Activated naive CD4-positive, alpha-beta T cell treated with anti-CD3 and anti-CD28 coated beads, Interleukin-2, amount 50 U/mL, for 72 hours (primary cell): ENCODE measurements at regions not wholly inside any gene's neighbourhood (a gene's known extent, or its start where the extent isn't known, plus 50 kb on each side); places are given as distances from the start of the nearest gene placed in this dataset.

Experiments
- ATAC-seq, 2 donors: fragments of 150-1000 bp; cut with Tn5 transposase; 2 replicates each; pipeline ENCODE4 v1.10.0; 2021; ENCODE audit warnings: mild to moderate bottlenecking in 2 of 2, moderate library complexity in 2 of 2
- DNase-seq, 2 donors: peaks; one replicate each; pipeline ENCODE4 v3.0.0; 2021 to 2022; ENCODE audit warnings: low spot score in 2 of 2
- H3K27ac Mint-ChIP-seq, 2 donors: one replicate each; pipeline ENCODE4 v1.8.0; 2022; ENCODE audit warnings: mild to moderate bottlenecking in 2 of 2, mixed read lengths in 2 of 2
- H3K36me3 Mint-ChIP-seq, 2 donors: one replicate each; pipeline ENCODE4 v1.8.0; 2022; ENCODE audit warnings: mixed read lengths in 2 of 2
- H3K9me3 Mint-ChIP-seq, 2 donors: one replicate each; pipeline ENCODE4 v1.8.0; 2022; ENCODE audit warnings: mixed read lengths in 2 of 2

DNA sequence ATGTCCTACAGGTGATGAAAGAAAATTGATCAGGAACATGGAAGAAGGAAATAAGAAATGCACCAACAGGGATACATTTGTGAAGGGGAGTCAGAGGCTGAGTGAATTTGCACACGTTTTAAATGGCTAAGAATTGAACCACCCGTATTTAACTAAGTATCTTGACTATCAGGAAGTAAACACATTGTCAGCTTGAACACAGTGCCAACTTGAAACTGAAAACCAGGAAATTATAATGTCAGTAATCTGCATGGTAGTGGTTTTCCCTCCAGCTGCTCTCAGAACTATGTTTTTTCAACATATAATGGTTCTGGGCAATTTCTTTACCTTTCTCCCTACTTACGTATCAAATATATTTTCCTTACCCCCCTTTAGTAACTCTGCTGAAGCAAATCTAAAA is 366.5 kb upstream of the POU3F2 start:
- Mint-ChIP-seq H3K9me3 (peaks cover 10 to 12% of the 10 kb centered on the region in 2 donors), H3K36me3 (peaks cover 0 to 10% of the 10 kb centered on the region in 2 donors), H3K27ac (no peak overlapping the region)
- ATAC-seq (no peak), DNase-seq (no peak)

DNA sequence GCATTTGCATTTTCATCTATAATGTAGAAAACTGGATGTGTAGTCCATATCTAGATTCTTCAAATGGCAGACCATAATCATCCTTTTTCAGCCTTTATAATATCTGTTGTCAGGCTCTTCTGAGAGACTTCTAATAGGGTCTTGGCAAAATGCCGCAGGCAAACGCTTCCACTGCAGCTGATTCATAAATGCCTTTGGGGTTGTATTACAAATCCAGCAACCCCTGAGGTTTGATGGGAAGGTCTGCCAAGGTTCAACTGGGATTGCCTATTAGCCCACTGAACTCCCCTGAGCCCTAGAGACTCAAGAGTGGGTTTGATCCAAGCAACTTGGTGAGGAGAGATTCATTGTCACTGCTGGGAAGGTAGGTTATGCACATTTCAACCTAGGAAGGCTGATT is 365.2 kb upstream of the POU3F2 start:
- Mint-ChIP-seq H3K27ac (no peak overlapping the region), H3K9me3 (peaks cover 10 to 12% of the 10 kb centered on the region in 2 donors), H3K36me3 (peaks cover 0 to 10% of the 10 kb centered on the region in 2 donors)
- ATAC-seq (no peak), DNase-seq (no peak)

DNA sequence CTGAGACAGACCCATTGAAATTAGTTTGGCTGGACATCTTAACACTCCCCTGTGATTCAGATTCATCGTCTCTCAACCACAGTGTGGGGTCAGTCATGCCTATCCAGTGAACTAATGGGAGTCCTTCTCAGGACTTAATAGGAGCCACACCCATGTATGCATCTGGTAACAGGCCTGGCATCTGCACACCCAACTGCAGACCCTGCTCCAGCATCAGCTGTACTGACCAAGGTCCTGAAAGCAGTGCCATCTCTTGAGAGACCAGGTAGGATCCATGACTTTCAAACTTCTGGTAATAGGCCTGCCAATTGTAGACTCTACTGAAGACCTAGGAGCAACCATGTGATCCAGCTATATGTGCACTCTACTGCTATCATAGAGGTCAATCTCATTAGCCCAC is 363.6 kb upstream of the POU3F2 start:
- Mint-ChIP-seq H3K9me3 (peaks cover 10 to 12% of the 10 kb centered on the region in 2 donors), H3K36me3 (peaks cover 0 to 10% of the 10 kb centered on the region in 2 donors), H3K27ac (no peak overlapping the region)
- DNase-seq, result no peak
- ATAC-seq, result no peak

DNA sequence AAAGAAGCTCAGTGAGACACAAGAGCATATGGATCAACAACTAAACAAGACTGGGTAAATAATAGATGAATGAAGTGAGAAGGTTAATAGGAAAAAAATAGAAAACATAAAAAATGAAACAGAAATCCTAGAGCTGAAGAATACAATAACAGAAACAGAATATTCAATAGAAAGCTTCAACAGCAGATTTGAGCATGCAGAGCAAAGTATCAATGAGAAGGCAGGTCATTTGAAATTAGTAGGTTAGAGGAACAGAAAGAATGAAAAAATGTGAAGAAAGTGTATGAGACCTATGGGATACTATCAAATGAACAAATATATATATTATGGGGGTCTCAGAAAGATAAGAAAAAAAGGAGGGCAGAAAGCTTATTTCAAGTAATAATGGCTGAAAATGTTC is 362.9 kb upstream of the POU3F2 start:
- Mint-ChIP-seq H3K9me3 (peaks cover 11 to 12% of the 10 kb centered on the region in 2 donors), H3K27ac (no peak overlapping the region), H3K36me3 (peaks cover 0 to 10% of the 10 kb centered on the region in 2 donors)
- no peak for DNase-seq
- ATAC-seq, result no peak

DNA sequence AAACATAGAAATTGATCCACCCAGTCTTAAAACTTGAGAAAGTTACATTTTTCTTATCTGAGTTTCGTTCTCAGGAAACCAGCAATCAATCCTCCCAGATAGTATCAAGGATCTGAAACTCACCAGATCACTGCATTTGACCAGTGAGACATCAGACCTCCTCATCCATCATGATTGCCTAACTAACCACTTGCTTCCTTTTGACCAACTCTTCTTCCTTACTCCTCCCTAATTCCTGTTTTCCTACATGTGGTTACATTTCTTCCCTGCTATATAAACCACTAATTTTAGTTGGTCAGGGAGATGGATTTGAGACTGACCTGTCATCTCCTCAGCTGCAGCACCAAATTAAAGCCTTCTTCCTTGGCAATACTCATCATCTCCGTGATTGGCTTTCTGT is 357.1 kb upstream of the POU3F2 start:
- peaks cover 18 to 24% of the 10 kb centered on the region in 2 donors for H3K9me3 Mint-ChIP-seq
- DNase-seq (no peak), ATAC-seq (no peak)
- H3K36me3 Mint-ChIP-seq, result peaks cover 0 to 13% of the 10 kb centered on the region in 2 donors
- no peak overlapping the region for H3K27ac Mint-ChIP-seq

DNA sequence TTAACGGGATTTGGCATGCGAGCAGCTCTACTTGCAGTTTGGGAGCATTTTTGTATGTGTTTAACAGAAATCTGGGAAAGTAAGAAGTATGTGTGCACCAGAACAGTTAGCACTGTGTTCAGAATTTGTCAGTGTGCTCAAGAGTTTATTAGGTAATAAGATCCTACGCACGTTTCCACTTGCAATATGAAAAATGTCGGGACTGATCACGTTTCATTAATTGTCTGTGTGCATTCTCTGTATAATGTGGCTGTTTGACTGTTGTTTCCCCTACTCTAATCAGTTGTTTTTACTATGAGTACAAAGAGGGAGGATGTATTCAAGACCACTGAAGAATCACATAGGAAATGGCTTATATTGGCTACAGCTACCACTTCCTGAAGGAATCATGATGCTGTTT is 349.7 kb upstream of the POU3F2 start:
- no peak for DNase-seq
- ATAC-seq, result no peak

DNA sequence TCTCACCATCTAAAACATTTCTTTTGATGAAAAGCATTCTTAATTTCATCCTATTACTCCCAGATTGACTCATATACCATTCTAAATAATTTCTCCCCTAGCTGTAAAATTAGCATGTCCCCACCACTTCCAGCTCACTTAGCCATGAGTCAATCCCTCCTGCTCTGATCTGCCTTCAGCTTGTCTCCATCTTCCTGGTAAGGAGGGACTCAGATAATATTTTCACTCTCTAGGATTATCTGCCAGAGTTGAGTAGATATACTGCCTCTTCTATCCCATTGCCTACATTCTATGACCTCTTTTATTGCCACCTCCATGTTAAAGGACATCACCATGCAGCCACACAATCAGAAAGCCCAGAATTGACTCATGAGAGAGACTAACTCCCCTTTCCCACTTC is 348.8 kb upstream of the POU3F2 start:
- H3K27ac Mint-ChIP-seq, result no peak overlapping the region
- peaks cover 6 to 7% of the 10 kb centered on the region in 2 donors for H3K9me3 Mint-ChIP-seq
- DNase-seq, result no peak
- ATAC-seq, result no peak
- peaks cover 0 to under 1% of the 10 kb centered on the region in 2 donors for H3K36me3 Mint-ChIP-seq

More for the DNA sequence above, 349.7 kb upstream of the POU3F2 start:
- Mint-ChIP-seq H3K27ac (no peak overlapping the region), H3K36me3 (peaks cover 0 to 9% of the 10 kb centered on the region in 2 donors), H3K9me3 (peaks cover 15 to 16% of the 10 kb centered on the region in 2 donors)

DNA sequence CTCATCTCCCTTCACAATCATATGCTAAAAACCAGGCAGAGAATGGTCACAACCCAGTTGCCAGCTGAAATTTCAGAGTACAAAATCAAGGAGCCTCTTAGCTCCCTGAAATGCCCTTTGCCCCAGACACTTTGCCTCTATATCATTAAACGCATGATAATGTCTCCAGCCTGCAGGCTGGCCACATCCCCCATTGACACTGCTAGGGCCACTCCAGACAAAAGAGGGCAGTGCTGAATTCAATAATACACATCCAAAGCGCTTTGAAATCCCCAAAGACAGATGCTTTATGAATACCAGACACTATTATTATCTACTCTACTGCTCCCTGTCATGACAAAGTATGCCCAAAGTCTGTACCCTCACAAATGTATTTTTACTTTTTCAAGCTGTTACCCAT is 348.3 kb upstream of the POU3F2 start:
- no peak overlapping the region for H3K27ac Mint-ChIP-seq
- H3K36me3 Mint-ChIP-seq, result no peaks in the 10 kb centered on the region
- ATAC-seq (no peak), DNase-seq (no peak)
- H3K9me3 Mint-ChIP-seq, result peaks cover 6% of the 10 kb centered on the region in 2 donors

DNA sequence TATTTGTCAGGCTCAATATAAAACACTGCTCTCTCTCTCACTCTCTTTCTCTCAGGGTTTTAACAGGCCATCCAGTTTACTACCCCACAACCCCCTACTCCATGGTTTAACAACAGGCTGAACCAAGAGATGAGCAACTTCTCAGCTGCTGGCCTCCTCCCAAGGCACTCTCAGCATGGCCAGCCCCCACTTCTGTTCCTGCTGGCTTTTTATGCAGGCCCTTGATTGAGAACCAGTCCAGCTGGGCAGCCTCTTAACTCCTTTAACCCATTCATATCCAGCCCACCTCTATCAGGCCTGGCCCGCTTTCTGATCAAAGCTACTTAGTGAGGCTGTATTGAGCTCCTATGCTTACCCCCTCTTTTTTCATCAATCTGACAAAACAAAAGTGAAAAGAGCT is 346.8 kb upstream of the POU3F2 start:
- DNase-seq, result no peak
- no peaks in the 10 kb centered on the region for H3K36me3 Mint-ChIP-seq
- no peak for ATAC-seq
- no peak overlapping the region for H3K27ac Mint-ChIP-seq
- peaks cover 6% of the 10 kb centered on the region in 2 donors for H3K9me3 Mint-ChIP-seq

DNA sequence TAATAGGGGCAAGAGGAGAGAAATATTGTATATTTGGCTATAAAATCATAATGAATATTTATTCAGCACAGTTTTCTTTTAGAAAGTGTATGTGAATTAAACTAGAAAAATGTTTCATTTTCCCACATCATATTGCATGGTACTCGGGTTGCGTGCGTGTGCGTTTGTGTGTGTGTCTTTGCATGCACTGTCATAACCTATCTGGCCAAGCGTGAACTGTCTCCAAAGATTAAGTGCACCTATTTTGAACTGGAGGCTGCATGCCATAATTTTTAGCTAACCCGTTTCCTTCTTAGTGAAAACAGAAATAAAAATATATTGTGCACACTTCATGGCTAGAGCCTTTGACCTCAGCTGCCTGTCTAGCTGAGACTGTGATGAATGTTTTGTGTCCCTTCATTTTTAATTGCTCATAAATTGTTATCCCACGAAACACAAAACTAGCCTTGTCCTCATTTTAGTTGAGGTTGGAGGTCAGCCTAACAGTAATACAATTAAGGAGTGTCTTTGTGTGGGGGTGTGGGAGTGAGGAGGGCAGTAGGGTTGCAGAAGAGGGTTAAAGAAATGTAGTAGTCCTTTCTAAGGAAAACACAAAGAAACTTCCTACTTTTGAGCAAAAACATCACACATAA is 336.1 kb upstream of the POU3F2 start:
- peaks cover 0 to 4% of the 10 kb centered on the region in 2 donors for H3K9me3 Mint-ChIP-seq
- H3K27ac Mint-ChIP-seq, result no peak overlapping the region
- DNase-seq (no peak), ATAC-seq (no peak)
- H3K36me3 Mint-ChIP-seq, result no peaks in the 10 kb centered on the region

DNA sequence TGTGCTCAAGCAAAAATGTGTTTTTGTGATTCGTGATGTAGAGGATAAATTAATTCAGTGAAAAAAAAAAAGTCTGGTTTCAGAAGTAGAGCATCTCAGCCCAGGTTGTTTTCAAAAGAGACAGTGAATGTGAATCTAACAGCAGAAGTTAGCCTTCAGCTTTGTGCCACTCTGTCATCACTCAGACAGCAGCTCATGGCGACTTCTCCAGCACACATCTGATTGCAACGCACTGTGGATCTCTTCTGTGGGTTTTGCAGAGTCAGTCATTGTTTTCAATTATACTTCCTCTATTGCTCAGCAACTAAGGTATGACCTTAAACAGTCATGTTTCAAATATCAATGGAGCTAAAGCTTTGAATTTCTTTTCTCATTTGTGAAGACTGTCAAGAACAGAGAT is 335.5 kb upstream of the POU3F2 start:
- no peak overlapping the region for H3K27ac Mint-ChIP-seq
- H3K36me3 Mint-ChIP-seq, result no peaks in the 10 kb centered on the region
- ATAC-seq, result no peak
- peaks cover 0 to 4% of the 10 kb centered on the region in 2 donors for H3K9me3 Mint-ChIP-seq
- no peak for DNase-seq

DNA sequence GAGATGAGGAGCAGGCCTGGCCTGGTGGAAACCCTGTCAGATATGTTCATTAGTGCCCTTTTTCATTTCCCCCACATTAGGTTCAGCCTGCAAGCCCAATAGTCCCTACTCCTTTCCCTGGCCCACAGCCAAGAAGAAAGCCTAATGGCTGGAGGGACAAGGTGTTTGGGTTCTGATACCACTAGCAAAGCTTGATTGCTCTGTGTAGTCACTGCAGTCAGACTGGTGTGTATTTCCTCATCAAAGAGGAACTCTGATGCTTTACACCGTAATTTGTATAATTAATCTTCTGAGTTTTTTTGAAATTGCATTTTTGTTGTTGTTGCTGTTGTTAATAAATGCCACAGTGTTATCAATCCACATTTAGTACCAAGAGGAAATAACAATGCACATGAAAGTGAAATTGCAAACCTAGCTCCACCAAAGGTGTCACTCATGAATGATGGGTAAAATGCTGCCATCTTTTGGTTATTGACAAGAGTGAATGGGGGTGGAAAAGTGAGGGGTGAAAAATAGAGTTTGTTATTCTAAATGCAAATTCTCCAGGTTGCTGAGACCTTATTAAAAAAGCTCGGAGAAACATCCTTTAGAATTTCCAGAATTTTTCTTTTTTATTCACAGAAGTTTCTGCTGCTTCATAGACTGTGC is 320.2 kb upstream of the POU3F2 start:
- ATAC-seq, result no peak
- H3K27ac Mint-ChIP-seq, result no peak overlapping the region
- no peaks in the 10 kb centered on the region for H3K36me3 Mint-ChIP-seq
- no peak for DNase-seq
- peaks cover 10 to 11% of the 10 kb centered on the region in 2 donors for H3K9me3 Mint-ChIP-seq

DNA sequence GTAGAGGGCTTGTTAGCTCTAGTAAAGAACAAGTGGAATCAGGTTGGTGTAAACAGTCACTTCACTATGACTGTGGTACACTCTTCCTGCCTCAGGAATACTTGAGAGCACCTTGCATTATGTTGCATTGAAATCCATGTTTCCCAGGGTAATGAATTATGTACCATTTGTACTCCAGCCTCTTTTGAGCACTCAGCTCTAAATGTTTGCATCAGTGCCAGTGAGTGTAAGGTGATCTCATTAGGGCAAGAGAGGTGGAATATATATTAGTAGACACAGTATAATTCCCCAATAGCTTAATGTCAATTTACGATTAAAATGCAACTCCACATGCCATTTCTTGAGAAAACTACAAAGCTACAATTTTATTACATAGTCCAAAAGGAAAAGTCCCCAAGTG is 319.6 kb upstream of the POU3F2 start:
- DNase-seq (no peak), ATAC-seq (no peak)
- no peaks in the 10 kb centered on the region for H3K36me3 Mint-ChIP-seq
- no peak overlapping the region for H3K27ac Mint-ChIP-seq
- peaks cover 10 to 11% of the 10 kb centered on the region in 2 donors for H3K9me3 Mint-ChIP-seq

DNA sequence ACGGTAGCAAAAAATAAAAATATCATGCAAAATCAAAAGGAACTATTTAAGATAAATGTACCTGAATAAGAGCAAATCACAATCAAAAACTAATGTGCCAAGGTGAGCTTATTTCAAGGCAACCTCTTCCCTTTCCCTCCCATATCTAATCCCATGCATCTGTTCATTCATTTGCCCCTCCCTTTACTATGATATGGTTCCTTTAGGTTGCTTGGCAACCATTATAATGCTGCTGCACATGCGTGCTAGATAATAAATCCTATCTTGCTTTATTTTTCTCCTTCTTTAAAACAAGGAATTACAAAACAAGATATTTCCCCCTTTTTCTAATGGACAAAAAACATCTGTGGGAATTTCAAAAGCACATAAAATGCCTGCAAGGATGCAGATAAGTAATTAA is 318.2 kb upstream of the POU3F2 start:
- peaks cover 4 to 9% of the 10 kb centered on the region in 2 donors for H3K9me3 Mint-ChIP-seq
- no peak overlapping the region for H3K27ac Mint-ChIP-seq
- no peak for DNase-seq
- H3K36me3 Mint-ChIP-seq, result no peaks in the 10 kb centered on the region
- no peak for ATAC-seq

DNA sequence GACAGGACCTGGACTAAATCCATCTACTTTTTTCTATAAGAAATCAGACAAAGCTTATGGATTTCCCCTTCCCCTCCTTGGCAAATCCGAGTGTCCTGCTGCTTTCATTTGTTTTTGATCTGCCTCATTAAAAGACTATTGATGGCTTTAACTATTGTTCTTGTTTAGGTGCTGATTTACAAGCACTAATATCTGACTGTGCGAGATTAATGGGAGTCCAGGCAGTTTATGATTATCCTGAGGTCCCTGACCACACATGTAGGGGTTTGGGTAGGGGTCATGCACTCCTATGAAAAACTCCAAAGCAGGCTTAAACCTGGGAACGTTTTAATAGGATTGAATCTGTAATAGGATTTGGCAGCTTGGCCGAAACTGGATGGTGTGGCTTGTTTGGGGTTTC is 317.5 kb upstream of the POU3F2 start:
- Mint-ChIP-seq H3K27ac (no peak overlapping the region), H3K36me3 (no peaks in the 10 kb centered on the region), H3K9me3 (peaks cover 4 to 10% of the 10 kb centered on the region in 2 donors)
- DNase-seq, result no peak
- ATAC-seq, result no peak

DNA sequence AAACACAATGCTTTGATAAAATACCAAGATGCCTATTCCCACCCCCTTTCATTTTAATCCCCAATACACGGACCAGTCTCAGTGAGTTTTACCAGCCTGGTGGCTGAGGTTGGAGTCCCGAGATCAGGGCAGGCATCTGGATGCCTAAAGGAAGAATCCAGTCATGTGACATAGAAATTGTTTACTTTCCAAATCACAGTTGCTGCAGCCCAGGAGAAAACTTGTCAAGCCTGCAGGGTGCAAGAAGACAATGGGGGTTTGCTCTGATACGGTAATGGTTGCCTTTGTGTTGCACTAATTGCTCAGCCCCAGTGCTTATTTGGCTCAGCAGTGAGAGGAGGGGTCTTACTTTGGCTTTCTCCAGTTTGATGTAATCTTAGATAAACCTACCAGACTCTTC is 308.5 kb upstream of the POU3F2 start:
- H3K9me3 Mint-ChIP-seq, result peaks cover 5 to 8% of the 10 kb centered on the region in 2 donors
- H3K27ac Mint-ChIP-seq, result no peak overlapping the region
- ATAC-seq (no peak), DNase-seq (no peak)
- H3K36me3 Mint-ChIP-seq, result no peaks in the 10 kb centered on the region

DNA sequence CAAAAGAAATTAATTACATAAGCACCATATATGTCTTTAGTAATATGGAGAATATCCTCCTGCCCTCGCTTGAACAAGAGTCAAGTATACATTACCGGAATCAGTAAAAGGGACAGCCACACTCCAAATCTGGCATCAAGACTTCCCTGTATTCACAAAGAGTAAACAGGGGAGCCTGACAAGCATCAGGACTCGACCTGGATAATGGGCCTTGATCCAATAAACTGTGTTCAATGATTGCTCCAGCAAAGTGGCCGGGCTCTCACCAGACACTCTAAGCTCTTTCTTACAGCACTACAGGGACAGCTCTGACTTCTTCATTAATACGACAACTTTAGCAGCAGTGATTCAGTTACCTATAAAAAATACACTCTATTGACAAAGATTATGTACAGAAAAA is 307.9 kb upstream of the POU3F2 start:
- no peak for ATAC-seq
- no peaks in the 10 kb centered on the region for H3K36me3 Mint-ChIP-seq
- DNase-seq, result no peak
- peaks cover 4 to 5% of the 10 kb centered on the region in 2 donors for H3K9me3 Mint-ChIP-seq
- H3K27ac Mint-ChIP-seq, result no peak overlapping the region

DNA sequence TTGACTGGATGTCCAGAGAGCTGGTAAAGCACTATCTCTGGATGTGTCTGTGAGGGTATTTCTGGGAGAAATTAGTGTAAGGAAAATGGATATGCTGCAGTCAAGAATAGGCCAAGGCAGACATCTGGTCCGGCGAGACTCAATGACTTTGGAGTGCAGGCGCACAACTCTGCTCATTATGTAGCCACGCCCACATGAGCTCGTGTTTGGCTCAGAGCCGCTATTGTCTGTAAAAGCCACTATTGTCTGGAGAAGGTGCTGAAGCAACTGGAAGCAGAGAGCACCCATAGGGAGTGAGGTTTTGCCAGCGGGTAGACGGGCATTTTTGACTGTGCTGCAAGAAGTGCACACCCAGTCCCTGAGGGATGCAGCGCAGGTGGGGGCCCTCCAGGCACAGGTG is 305.0 kb upstream of the POU3F2 start:
- DNase-seq (no peak), ATAC-seq (no peak)
- H3K27ac Mint-ChIP-seq, result no peak overlapping the region
- H3K36me3 Mint-ChIP-seq, result no peaks in the 10 kb centered on the region
- H3K9me3 Mint-ChIP-seq, result peaks cover 0 to 5% of the 10 kb centered on the region in 2 donors
